ENCODE measurements at regions not wholly inside any gene's neighbourhood (a gene's known extent, or its start where the extent isn't known, plus 50 kb on each side); places are given as distances from the start of the nearest gene placed in this dataset.
"Not testable (repeated sequence)": the region's sequence is repeated elsewhere in the genome, so short reads cannot be mapped to it uniquely, and the experiment has no call there.

DNA sequence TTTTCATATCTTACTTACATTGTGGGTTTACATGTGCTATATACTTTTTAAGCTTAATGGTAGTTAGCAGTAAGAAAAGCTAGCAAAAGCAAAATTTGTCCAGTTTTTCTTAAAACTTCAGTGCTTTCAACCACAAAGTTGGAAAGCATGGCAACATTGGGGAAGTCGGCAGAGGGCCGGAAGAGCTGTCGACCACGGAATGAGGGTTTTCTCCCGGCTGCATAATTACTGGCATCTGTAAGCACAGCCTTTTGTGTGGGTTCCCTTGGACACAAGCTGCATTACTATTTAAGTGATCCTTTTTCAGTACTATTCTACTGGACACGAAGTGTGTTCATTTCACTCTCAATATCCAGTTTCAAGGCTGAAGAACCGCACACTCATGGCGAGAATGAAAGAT, 560.4 kb downstream of the ANKRD50 start:
- DNase-seq: no peak
- TF ChIP-seq CTCF (IDR thresholded peaks at IDR 0.05; ENCODE audit: borderline replicate concordance): no peak
- intact Hi-C loops (cut with micrococcal nuclease): no loop called here
- Histone ChIP-seq H3K4me3 (no peak overlapping the region), H3K9me3 (replicated peaks) (no peaks in the 10 kb centered on the region), H3K4me1 (no peaks in the 10 kb centered on the region), H3K36me3 (no peaks in the 10 kb centered on the region), H3K27ac (replicated peaks) (no peak overlapping the region), H3K27me3 (ENCODE audit: low read depth) (no peaks in the 10 kb centered on the region)

GRCh38 chr4:124155239-124155638, 557.3 kb downstream of the ANKRD50 start:
- Histone ChIP-seq H3K36me3 (no peaks in the 10 kb centered on the region), H3K27ac (replicated peaks) (no peak overlapping the region), H3K4me1 (no peaks in the 10 kb centered on the region), H3K9me3 (replicated peaks) (peaks cover 8% of the 10 kb centered on the region), H3K27me3 (ENCODE audit: low read depth) (no peaks in the 10 kb centered on the region), H3K4me3 (no peak overlapping the region)
- TF ChIP-seq CTCF (IDR thresholded peaks at IDR 0.05; ENCODE audit: borderline replicate concordance): no peak
- intact Hi-C loops (cut with micrococcal nuclease): no loop called here
- DNase-seq: no peak

- no peak for TF ChIP-seq CTCF (IDR thresholded peaks at IDR 0.05; ENCODE audit: borderline replicate concordance)
- H3K36me3 ChIP-seq: no peaks in the 10 kb centered on the region
- intact Hi-C loops (cut with micrococcal nuclease): no loop called here
- H3K9me3 ChIP-seq (replicated peaks): peaks cover 8% of the 10 kb centered on the region
- no peaks in the 10 kb centered on the region for H3K4me1 ChIP-seq
- no peak overlapping the region for H3K4me3 ChIP-seq
- DNase-seq: no peak
- no peak overlapping the region for H3K27ac ChIP-seq (replicated peaks)
- H3K27me3 ChIP-seq (ENCODE audit: low read depth): no peaks in the 10 kb centered on the region
Observed at GRCh38 chr4:124157396-124158083, 555.0 kb downstream of the ANKRD50 start.

DNA sequence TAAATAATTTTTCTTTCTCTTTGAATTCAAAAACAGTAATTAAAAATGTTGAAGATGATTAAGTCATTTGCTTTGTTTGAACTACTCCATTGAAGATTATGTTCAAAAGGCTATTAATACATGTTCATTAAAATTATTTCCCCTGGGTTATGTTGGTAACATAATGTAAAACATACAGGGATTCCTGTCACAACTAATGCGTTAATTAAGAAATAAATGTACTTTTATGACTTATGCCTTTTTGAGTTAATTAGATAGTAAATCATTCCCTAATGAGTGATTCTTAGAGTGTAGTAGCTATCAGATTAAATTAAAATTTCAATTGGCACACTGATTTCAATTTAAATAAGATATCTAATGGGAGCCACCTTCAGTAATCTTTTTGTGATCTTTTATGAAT, 549.1 kb downstream of the ANKRD50 start:
- Histone ChIP-seq H3K4me3 (no peak overlapping the region), H3K36me3 (no peaks in the 10 kb centered on the region)
- TF ChIP-seq CTCF (IDR thresholded peaks at IDR 0.05; ENCODE audit: borderline replicate concordance): no peak

GRCh38 chr4:124167602-124168001, 544.9 kb downstream of the ANKRD50 start:
- H3K4me3 ChIP-seq: no peak overlapping the region
- no peak for DNase-seq
- H3K27ac ChIP-seq (replicated peaks): no peak overlapping the region
- peaks cover 36% of the 10 kb centered on the region for H3K9me3 ChIP-seq (replicated peaks)
- H3K36me3 ChIP-seq: no peaks in the 10 kb centered on the region
- intact Hi-C loops (cut with micrococcal nuclease): no loop called here
- H3K27me3 ChIP-seq (ENCODE audit: low read depth): no peaks in the 10 kb centered on the region
- no peak for TF ChIP-seq CTCF (IDR thresholded peaks at IDR 0.05; ENCODE audit: borderline replicate concordance)
- H3K4me1 ChIP-seq: no peaks in the 10 kb centered on the region

More for the DNA sequence above, 549.1 kb downstream of the ANKRD50 start:
- H3K27me3 ChIP-seq (ENCODE audit: low read depth): no peaks in the 10 kb centered on the region
- intact Hi-C loops (cut with micrococcal nuclease): no loop called here
- no peak overlapping the region for H3K27ac ChIP-seq (replicated peaks)
- H3K9me3 ChIP-seq (replicated peaks): peaks cover 11% of the 10 kb centered on the region
- no peak for DNase-seq
- H3K4me1 ChIP-seq: no peaks in the 10 kb centered on the region

DNA sequence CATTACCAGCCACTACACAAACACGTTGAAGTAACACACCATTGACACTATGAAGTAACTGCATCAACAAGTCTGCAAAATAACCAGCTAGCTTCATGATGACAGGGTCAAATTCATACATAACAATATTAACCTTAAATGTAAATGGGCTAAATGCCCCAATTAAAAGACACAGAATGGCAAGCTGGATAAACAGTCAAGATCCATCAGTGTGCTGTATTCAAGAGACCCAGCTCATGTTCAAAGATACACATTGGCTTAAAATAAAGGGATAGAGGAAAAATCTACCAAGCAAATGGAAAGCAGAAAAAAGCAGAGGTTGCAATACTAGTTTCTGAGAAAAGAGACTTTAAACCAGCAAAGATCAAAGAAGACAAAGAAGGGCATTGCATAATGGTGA, 543.0 kb downstream of the ANKRD50 start:
- H3K4me3 ChIP-seq; intact Hi-C loops (cut with micrococcal nuclease): not testable (repeated sequence)

More for the DNA sequence above, 543.0 kb downstream of the ANKRD50 start:
- not testable (repeated sequence) for H3K27ac ChIP-seq (replicated peaks); H3K27me3 ChIP-seq (ENCODE audit: low read depth); H3K36me3 ChIP-seq; H3K4me1 ChIP-seq; DNase-seq
- H3K9me3 ChIP-seq (replicated peaks): peaks cover 45% of the 10 kb centered on the region

Data from left ventricle myocardium inferior (tissue), 1 donor.